Ovary (tissue), 7 donors: ENCODE measurements at regions not wholly inside any gene's neighbourhood (a gene's known extent, or its start where the extent isn't known, plus 50 kb on each side); places are given as distances from the start of the nearest gene placed in this dataset.

ENCODE experiments used
- DNase-seq, 5 donors: peaks; one replicate each; pipeline ENCODE4 v3.0.0-alpha.2; 2019 to 2020
- H3K27ac ChIP-seq, 2 donors: fragments of 200-600 bp; one replicate each; pipeline versions ENCODE4 v1.5.1 to v1.8.0; 2019 to 2022
- H3K27me3 ChIP-seq: fragments of 200-600 bp; one replicate; pipeline ENCODE4 v1.8.0; 2022
- H3K36me3 ChIP-seq: fragments of 200-600 bp; sonication (generic); one replicate; pipeline ENCODE4 v1.5.1; 2019
- H3K4me1 ChIP-seq: one replicate; pipeline ENCODE4 v1.8.1; 2013; ENCODE audit warnings: mild to moderate bottlenecking, moderate library complexity; ENCODE audit not compliant: insufficient read depth
- H3K4me3 ChIP-seq: fragments of 200-600 bp; sonication (generic); one replicate; pipeline ENCODE4 v1.5.1; 2017
- H3K9me3 ChIP-seq, 2 donors: fragments of 200-600 bp in 1 of 2; sonication (generic) in 1 of 2; one replicate each; pipeline versions ENCODE4 v1.5.1 to v1.8.1; 2013 to 2019; ENCODE audit warnings: mild to moderate bottlenecking in 1 of 2, moderate library complexity in 1 of 2
- EP300 ChIP-seq: sonication (generic); formaldehyde crosslinking; IDR thresholded peaks from one replicate; pipeline ENCODE4 v1.6.1; 2017; ENCODE audit warnings: antibody characterized with exemption
- POLR2A ChIP-seq: fragments of 450-650 bp; IDR thresholded peaks from one replicate; pipeline ENCODE4 v1.6.1; 2017; ENCODE audit warnings: antibody characterized with exemption, mild to moderate bottlenecking, moderate library complexity
- WGBS, 3 donors: extraction: QIAGEN DNeasy Blood & Tissue Kit in 1 of 3; methylation state at CpG; one replicate each; pipeline versions ENCODE4 v1.1.5 to v1.1.7; 2013 to 2017; 5-methylcytosine and 5-hydroxymethylcytosine counted together
- intact Hi-C, 4 donors: fragments of 100-400 bp; cut with DNase I; formaldehyde crosslinking; loops; one replicate each; pipeline versions ENCODE4 v1.11.0 to v1.15.1; 2022 to 2023
- TF ChIP-seq, protein P1 (sequence below), 3 donors: fragments of 450-650 bp in 2 of 3; fragments of 200-600 bp in 1 of 3; IDR thresholded peaks; one replicate each; pipeline versions ENCODE4 v1.5.1 to v1.8.0; 2016 to 2022; ENCODE audit warnings: antibody characterized with exemption in 3 of 3, mild to moderate bottlenecking in 1 of 3
- donor health status: DM: no; HTN: no; CAD: no; lungs with moderate emphysema.
- donor health status: DM: no; HTN: no; CAD: no.
- donor health status: Bipolar disorder and iron deficiency.
- donor health status: DM: no; HTN: no; CAD: no.
- donor health status: DM: yes; HTN: yes; CAD: no.

DNA sequence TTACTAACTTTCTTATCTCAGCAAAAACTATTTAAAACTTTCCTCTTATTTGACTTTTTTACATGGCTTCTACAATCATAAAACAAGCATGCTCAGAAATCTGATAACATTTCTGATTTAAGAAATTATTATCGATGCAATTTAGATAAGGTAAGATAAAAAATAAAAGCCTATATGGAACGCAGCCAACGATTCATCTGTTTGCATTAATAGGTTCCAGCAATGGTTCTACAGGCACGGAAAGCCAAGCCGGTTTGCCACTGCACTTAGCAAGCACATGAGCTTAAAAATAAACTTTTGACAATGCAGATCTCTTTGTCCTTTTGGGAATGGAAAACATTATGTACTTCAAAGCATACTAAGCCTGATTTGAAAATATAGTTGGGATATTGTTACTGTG lies 77.5 kb upstream of the KCNK2 start:
- 24 to 32% (median 29%) methylated on average over 5 of the region's 5 CpGs for WGBS, 3 donors
- Histone ChIP-seq H3K27ac (no peak overlapping the region), H3K9me3 (no peaks in the 10 kb centered on the region), H3K36me3 (no peaks in the 10 kb centered on the region), H3K27me3 (no peaks in the 10 kb centered on the region), H3K4me1 (no peaks in the 10 kb centered on the region), H3K4me3 (no peak overlapping the region)
- TF ChIP-seq POLR2A (no peak), EP300 (no peak)
- DNase-seq, result no peak
- intact Hi-C loops, result no loop called here

DNA sequence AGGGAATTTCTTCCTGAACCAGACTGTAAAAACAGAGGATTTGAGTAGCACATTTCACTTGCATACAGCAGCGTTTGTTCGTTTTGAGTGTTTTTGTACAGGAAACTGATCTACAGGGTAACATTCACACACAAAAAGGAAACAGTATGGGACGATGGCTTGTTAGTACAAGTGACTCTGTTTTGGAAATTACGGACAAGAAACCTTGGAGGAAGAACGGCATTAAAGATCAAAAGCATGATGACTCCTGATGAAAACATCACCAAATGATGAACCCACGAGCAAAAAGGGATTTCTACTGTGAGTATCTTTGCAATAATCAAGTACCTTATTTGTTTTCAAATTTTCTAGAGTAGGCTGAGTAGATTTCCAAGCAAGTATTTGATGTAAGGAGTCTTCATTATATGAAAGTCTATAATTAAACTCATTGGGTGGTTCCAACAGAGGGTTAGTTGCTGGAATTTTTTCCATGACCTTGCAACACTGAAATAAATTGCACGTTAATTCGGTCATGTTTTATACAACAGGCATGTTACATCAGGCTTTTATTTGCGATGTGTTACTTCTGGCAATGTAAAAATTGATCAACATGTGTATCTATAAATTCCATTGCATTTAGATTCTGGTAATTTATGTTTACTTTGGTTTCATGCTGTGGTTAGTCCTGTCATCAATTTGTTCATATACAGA lies 76.7 kb upstream of the KCNK2 start:
- 51 to 64% (median 53%) methylated on average over 9 of the region's 9 CpGs for WGBS, 3 donors
- Histone ChIP-seq H3K36me3 (no peaks in the 10 kb centered on the region), H3K27ac (no peak overlapping the region), H3K4me3 (no peak overlapping the region), H3K4me1 (no peaks in the 10 kb centered on the region), H3K27me3 (no peaks in the 10 kb centered on the region), H3K9me3 (no peaks in the 10 kb centered on the region)
- no peak for DNase-seq
- intact Hi-C loops, result no loop called here
- TF ChIP-seq, protein P1, sequence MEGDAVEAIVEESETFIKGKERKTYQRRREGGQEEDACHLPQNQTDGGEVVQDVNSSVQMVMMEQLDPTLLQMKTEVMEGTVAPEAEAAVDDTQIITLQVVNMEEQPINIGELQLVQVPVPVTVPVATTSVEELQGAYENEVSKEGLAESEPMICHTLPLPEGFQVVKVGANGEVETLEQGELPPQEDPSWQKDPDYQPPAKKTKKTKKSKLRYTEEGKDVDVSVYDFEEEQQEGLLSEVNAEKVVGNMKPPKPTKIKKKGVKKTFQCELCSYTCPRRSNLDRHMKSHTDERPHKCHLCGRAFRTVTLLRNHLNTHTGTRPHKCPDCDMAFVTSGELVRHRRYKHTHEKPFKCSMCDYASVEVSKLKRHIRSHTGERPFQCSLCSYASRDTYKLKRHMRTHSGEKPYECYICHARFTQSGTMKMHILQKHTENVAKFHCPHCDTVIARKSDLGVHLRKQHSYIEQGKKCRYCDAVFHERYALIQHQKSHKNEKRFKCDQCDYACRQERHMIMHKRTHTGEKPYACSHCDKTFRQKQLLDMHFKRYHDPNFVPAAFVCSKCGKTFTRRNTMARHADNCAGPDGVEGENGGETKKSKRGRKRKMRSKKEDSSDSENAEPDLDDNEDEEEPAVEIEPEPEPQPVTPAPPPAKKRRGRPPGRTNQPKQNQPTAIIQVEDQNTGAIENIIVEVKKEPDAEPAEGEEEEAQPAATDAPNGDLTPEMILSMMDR (IDR thresholded peaks at IDR 0.05), result no peak
- TF ChIP-seq POLR2A, result no peak
- TF ChIP-seq EP300, result no peak

DNA sequence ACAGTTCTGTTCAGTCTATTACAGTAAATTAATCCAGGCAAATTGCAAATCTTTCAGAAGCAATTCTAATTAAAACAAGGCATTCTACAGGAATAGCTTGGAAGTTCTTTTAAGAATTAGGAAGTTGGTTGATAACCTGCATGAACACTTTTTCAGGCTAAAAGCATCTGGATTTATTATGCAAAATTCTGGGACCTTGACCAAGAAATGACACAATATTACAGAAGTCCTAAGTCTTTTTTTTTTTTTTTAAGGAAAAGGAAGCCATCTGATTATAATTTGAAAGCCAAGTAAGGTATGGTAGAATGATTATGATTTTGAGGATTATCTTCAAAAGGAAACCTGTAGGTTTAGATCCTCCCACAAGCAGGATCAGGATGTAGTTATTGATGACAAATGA lies 74.7 kb upstream of the KCNK2 start:
- H3K4me3 ChIP-seq, result no peak overlapping the region
- intact Hi-C loops, result no loop called here
- H3K27ac ChIP-seq, result no peak overlapping the region
- no peaks in the 10 kb centered on the region for H3K36me3 ChIP-seq
- H3K27me3 ChIP-seq, result no peaks in the 10 kb centered on the region
- TF ChIP-seq POLR2A, result no peak
- TF ChIP-seq EP300, result no peak
- TF ChIP-seq, protein P1 (IDR thresholded peaks at IDR 0.05), result no peak
- H3K4me1 ChIP-seq, result no peaks in the 10 kb centered on the region
- no peak for DNase-seq
- no peaks in the 10 kb centered on the region for H3K9me3 ChIP-seq

DNA sequence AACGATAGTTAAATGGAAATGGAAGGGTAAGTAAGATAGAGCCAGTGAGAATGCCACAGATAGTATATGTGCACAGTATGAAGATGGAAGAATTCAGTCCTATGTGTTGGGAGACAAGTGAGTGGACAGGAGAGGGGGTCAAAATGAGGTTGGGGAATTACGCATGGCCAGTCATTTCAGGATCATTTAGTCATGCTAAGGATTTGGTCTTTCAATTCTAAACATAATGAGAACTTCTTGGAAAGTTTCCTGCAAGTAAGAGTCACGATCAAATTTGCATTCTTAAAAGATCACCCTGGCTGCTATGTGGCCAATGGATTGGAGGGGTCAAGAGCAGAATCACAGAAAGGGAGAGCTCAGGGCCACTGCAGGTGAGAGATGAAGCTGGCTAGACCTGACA lies 64.0 kb upstream of the KCNK2 start:
- H3K4me1 ChIP-seq, result no peaks in the 10 kb centered on the region
- TF ChIP-seq POLR2A (no peak), EP300 (no peak)
- TF ChIP-seq, protein P1 (IDR thresholded peaks at IDR 0.05), result no peak
- no peak for DNase-seq
- no peaks in the 10 kb centered on the region for H3K36me3 ChIP-seq
- H3K27me3 ChIP-seq, result no peaks in the 10 kb centered on the region
- WGBS, 3 donors, result 50 to 69% (median 60%) methylated on average over 3 of the region's 3 CpGs
- intact Hi-C loops, result no loop called here
- H3K4me3 ChIP-seq, result no peak overlapping the region
- H3K9me3 ChIP-seq, result no peaks in the 10 kb centered on the region
- H3K27ac ChIP-seq, result no peak overlapping the region

DNA sequence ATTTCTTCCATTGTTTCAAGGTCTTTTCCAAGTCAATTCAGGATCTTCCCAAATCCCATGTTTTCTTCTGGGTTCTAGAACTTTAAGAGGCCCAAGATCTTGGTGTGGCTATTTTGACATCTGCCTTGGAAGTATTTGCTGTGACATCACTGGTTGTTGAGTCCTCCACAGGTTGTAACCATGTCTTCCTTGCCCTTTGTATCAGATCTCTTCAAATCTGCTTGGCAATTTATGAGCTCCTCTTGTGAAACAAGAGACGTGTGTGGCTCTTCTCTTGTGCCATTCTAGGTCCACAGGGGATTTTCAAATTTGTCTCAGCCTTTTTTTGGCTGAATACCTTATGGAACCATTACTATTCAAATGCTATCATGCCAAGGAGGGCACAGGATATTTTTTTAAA lies 60.3 kb upstream of the KCNK2 start:
- Histone ChIP-seq H3K36me3 (no peaks in the 10 kb centered on the region), H3K4me1 (no peaks in the 10 kb centered on the region), H3K4me3 (no peak overlapping the region), H3K9me3 (no peaks in the 10 kb centered on the region), H3K27ac (peak overlapping the region in 1 of 2 donors; percentile 61), H3K27me3 (no peaks in the 10 kb centered on the region)
- DNase-seq, result no peak
- intact Hi-C loops, result no loop called here
- no peak for TF ChIP-seq POLR2A
- WGBS, 3 donors, result 27 to 68% (median 49%) methylated on average over 1 of the region's 1 CpG
